HG02588 (cell line): ENCODE measurements at regions not wholly inside any gene's neighbourhood (a gene's known extent, or its start where the extent isn't known, plus 50 kb on each side); places are given as distances from the start of the nearest gene placed in this dataset.

Experiments used
- ATAC-seq: cut with Tn5 transposase; IDR thresholded peaks from one replicate; pipeline ENCODE4 v1.9.1; 2021; ENCODE audit warnings: mild to moderate bottlenecking, moderate library complexity; ENCODE audit not compliant: unreplicated experiment

DNA sequence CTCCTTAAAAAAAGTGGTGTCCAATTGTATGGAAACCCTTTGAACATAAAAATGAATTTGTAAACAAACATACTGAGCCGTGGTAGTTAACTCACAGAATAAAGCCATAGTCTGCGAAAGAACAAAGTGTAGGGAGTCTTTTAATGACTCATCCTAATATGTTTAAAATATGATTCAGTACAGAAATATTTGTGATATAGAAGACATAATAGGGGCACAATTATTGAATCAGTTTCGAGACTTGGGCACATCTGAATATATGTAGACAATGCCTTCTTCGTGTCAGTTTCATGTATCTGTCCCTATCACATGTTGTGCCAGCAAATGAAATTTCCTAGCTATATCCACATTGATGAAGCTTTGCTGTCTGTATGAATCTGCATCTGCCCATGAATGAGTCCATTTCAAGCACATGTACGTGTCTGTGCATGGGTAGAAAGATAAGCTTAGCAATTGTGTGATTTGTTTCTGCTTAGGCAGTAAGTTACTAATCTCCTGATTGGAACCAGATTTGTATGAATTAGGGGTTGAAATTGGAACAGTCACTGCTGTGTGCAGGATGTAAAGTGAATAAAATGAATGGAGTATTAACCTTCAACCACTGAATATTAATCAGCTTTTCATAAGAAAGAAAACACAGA, 112.5 kb upstream of the SOX9 start:
- ATAC-seq, result no peak

DNA sequence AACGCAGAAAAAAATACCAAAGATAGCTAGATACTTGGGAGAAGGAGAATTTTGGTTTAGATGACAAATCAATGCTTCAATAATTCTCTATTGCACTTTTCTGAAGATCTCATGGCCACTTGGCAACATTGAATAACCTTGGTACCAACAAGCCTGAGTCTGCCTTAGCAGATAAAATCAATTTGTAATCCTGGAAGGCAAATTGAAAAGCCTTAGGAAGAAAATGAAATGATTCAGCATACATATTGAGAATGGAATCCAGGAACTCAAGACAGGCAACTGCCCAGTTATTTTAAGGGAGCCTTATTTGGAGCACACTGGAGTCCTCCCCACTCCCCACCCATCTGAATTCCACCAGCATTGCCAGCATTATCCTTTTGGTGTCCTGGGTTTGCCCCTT, 109.3 kb upstream of the SOX9 start:
- ATAC-seq, result no peak

DNA sequence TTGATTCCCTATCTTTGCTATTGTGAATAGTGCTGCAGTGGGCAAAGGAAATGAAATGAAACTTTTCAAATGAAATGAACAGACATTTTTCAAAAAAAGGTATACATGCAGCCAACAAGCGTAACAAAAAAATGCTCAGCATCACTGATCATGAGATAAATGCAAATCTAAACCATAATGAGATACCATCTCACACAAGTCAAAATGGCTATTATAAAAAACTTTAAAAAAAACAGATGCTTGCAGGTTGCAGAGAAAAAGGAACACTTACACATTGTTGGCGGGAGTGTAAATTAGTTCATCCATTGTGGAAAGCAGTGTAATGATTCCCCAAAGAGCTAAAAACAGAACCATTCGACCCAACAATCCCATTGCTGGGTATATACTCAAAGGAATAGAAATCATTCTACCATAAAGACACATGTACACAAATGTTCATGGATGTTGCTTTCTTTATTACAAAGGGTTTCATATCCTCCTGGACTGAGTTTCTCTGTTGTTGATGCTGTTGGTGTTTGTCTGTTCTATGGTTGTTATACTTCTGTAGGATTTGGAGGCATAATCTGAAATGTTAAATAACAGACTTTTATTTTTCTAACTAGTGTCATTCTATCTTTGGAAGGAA, 99.3 kb upstream of the SOX9 start:
- peak; percentile 46 for ATAC-seq

DNA sequence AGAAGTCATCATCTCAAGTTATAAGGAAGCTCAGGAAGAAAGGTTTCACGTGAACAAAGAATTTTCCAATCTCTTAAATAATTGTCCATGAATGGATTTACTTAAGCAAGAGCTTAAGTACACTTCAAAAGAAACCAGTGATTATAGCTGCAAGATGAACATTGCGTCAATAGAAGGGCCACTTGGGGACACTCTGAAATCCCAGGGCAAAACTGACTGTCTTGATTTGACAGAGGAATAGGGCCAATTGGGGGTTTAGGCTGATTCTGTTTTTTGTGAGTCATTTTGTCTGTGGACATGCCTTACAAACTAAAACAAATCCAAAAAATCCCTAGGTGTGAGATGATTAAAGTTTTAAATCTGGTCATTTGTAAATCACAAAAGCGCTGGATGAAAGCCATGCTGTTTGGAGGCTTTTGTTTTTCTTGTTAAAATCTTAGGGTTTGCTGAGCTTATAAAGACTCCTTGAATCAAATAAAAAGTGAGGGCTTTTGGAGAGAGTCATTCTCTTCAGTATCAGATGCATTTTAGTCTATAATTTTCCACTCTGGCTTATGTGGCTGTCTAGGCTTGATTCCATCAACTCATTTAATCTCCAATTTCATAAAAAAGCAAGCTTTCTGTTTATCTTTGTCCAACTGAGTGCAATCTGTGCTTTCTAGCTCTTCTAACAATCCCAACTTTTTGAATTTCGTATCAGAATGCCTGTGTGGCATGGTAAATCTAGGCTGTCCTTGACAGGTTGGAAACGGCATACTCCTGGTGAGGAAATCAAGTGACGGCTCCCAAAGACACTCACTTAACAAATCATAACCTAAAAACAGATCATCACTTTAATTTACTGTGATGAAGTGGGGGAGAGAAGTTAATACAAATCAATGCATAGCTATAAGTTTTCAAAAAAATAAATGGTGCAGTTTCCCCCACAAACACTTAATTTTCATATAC, 98.2 kb upstream of the SOX9 start:
- no peak for ATAC-seq

DNA sequence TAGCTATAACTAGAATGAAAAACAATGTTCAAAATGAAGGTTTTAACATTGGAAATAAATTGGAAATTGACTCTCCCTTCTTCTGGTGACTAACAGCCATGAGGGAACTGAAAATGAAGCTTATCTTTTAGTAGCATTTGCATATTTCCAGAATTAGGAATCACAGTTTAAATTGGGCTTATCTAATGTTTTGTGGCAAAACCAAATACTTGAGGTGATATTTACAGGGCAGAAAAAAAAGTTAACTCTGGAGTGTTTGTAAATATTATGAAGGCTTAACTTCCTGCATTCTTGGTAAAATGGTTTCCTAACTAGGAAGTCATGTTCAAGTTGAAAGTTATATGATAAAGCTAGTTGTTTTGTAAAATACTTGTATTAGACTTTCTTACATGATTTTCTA, 96.4 kb upstream of the SOX9 start:
- ATAC-seq, result no peak

DNA sequence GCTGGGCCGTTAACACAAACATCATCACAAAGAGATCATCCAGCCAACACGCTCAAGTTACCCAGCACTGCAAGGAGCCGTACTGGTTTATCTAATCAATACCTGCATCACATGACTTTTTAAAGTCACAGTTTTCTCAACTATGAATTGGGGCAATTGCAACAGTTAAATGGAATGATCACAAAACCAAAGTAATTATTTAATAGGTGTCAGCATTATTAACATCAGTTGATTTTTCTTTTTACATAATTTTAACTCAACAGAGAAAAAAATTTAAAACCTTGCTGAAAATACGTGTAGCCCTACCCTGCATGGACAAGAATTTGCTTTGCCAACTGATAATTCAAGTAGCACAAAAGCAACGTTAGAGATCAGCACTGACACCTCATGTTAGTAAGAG, 95.7 kb upstream of the SOX9 start:
- ATAC-seq, result no peak

DNA sequence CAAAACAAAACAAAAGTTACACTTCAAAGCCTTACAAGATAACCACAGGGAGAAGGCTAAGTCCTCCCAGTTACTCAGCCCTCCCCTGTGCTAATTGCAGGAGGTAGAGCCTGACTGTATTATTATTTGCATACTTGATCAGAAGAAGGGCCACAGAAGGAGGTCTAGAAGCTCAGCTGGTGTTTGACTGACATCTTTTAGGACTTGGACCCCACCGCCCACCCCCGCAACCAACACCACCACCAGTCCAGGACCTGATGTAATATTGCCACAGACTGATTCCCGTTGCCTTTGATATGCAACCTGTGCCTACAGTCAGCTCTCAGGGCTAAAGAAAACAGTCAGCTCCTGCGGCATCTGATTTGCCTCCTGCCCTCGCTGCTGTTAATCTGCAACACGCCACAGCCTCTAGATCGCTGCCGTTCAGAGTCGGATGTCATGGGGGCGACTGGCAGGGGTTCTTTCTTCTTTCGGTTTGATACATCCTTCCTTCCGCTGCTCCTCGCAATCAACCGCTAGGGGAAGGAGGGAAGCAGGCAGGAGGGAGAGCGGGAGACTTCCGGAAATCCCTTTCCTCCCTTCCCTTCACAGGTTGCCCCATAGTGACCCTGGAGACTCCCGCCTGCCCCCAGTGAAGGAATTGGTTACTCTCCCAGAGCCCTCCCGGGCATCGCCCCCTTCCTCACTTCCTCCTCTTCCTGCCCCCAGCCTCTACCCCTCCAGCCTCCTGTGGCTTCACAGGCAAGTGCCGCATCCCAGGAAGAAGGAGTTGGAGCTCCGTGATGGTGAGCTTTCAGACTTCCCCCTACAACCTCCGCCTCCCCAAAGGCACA, 90.5 kb upstream of the SOX9 start:
- peak; percentile 75 for ATAC-seq

DNA sequence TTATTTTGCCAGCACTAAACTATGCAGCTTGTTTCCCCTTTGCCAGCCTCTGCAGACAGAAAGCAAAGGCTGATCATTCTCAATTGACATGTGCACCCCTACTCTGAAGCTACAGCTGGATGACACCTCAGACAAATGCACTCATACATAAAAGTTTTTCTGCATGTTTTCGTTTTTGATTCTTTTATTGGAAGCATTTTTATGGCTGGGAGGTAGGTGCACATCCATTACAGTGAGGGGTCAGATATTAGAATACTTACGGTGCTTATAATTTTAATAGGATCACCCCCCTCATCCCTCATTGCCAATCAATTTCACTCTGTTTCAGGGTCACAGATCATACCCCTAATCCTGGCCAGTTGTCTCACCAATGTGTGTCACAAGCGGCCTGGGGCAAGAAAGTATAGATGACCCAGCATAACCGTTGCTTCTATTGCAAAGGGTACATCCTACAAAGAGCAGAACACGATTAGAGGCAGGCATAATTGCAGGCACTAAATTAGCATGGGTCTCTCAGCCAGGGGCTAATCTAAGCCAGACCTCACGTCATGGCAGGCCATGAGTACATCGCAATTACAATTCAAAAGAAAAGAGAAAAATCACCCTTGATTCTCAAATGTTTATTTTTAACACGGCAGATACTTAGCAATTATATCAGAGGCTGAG, 89.5 kb upstream of the SOX9 start:
- ATAC-seq, result no peak

DNA sequence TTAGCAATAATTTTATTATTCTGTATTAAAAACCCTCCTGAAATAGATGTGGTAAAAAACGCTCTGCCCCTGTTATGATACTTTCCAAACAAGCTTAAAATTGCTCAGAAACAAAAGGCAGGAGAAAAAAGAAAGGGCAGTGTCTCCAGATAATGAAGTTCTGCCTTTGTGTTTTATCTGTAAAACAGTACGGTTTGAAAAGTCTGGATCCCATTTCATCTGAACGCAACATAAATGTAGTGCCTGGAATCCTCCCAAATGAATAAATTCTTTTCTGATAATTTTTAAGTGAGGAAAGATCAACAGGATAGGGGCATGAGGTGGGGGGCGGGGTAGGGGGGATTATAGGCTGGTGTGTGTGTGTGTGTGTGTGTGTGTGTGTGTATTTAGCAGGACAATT, 87.5 kb upstream of the SOX9 start:
- ATAC-seq, result no peak

DNA sequence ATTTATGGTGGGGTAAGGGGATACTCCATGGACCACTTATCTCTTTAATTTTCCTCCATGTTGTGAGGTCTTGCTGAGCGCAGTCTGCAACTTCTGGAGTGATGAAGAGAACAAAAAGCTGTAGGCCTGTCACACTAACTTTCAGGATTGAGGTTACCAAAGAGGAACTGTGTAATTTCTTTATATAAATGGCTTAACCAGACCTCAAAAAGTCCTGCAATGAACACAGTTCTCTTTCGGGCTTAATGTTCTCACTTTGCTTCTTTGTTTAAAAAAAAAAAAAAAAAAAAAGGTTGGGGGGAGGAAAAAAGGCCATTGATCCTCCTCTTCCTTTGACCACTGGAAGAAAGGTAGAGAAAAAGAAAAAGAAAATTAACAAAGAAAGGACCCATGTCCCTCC, 86.8 kb upstream of the SOX9 start:
- peak; percentile 38 for ATAC-seq

DNA sequence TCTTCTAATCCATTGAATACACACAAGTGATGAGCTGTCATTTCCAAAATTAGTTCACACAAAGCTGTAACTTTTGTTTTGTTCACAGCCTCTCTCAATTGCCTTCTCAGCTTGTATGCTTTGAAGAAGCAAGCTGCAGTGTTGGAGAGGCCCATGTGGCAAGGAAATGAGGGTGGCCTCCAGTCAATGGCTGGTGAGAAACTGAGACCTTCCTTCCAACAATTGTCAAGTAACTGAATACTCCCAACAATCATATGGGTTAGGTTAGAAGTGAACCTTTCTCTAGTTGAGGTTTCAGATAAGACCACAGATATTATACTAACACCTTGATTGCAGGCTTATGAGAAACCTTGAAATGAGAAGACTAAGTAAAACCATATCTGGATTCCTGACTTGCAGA, 82.4 kb upstream of the SOX9 start:
- ATAC-seq, result no peak

DNA sequence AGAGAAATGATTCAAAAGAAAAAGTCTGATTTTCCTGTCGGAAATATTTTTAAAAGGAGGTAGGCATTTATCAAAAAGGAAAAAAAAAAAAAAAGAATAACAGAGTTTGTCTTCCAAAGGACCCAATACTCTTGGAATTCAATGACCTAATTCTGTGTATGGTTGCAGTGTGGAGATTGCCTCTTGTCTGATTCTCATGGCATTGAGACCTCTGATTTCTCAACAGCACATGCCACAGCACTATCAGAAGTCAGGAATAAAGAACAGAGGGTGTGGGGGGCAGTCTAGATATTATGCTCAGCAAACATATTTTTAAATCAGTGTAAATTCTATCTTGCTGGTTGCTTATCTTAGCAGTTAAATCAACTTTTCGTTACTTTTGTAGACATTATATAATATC, 81.3 kb upstream of the SOX9 start:
- no peak for ATAC-seq

DNA sequence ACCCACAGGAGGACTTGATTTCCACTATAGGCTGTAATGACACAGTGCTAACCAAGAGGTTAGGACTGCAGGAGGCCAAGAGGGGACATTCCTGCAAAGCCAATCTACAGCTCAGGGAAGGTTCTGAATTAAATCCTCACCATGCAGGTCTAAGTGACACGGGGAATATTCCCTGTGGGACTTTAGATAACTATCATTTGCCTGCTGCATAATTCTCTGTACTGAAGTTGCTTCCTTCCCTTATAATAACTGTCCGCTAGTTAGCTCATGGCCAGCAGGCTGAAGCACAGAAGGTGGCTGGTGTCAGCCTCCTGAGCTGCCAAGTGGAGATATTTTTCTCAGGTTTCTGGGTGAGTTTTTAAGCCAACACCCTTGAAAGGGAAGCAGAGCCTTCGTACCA, 74.6 kb upstream of the SOX9 start:
- ATAC-seq, result no peak

DNA sequence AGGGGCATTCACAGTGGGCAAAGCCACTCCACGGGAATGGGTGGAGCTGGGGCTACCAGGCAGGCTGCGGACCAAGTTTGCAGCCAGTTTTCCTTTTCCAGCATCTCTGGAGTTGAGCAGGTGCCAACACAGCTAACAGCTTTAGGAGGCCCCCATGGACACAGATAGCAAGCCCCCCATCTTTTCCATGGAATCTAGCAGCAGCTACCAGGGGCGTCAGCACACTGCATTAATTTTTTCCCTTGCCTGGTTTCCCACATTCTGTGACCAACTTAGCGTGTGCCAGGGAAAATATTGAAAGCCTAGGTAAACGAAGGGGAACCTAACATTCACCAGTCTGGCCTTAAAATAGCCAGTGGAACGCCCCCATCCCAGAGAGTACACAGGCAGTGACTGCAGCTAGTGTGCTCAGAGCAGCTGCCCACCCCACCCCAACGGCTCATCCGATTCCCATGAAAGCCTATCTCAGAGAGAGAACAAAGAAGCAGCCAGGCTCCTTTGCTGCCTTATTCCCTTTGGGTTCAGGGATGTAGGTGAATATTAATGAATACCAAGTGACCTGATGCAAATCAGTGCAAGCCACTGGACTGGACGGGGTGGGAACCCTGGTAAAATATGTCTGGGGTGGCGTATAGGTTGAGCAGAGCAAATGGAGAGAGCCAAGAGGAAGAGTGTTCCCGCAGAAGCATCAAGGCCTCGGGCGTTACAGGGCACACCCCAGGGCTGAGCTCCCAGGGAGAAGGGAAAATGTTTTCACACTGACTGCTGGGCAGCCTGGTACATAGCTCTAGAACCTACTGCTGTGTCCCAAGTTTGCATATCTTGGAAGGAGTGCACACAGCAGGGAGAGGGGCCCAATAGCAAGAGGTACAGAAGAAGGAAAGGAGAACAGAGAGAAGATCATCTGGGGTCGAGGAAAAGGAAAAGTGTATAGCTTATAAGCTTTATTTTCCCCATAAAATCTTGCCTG, 73.9 kb upstream of the SOX9 start:
- no peak for ATAC-seq

DNA sequence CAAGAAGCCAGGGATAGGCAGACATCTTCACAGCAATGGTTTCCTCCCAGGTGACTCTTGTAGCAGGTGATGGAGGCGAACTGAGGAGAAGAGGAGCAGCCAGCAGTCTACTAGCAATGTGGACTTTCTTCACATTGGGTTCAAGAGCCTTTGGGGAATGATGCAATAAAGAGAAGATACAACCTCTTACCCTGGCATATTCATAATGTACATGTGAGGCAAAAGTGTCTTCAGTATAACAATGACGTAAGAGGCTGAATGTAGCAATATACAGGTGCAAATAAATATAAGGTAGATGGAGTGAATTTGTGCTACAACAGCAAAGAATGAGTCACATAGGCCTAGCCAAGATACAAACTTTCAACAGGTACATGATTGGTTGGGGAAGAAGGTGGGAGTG, 70.9 kb upstream of the SOX9 start:
- no peak for ATAC-seq

DNA sequence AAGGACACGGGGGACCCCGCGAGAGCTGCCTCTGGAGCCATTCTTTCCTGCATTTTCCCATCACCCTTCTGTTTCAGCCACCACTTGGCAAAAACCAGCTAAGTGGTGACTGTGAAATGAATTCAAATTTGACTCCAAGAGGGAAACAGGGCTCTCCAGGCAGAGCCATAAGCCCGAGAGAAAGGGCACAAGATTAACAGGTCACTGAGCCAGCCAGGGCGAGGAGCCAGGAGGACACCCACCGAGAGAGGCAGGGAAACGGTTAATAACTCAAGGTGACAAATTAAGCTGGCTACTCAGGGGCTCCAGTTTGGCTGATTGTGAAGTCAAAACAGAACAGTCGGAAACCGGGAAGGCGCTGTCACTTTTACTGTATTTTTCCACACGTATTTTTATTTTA, 67.8 kb upstream of the SOX9 start:
- no peak for ATAC-seq

DNA sequence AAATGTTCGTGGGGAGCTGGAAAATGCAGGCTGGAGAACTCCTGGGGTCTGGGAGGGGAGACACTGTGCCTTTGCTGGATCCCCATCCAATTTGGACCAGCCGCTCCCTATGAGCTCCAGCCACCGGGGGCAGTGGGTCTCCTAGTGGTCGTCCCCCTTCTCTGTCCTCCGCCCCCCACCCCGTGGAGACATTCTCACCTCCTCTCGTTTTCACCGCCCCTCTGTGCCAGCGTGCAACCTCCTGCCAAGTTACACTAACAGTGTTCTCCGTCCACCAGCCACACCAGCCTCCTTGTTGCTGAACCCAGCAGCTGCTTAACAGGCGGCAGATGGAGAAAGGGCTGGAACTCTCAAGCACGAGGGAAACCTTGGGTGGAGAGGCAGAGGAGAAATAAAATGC, 67.4 kb upstream of the SOX9 start:
- ATAC-seq, result no peak

DNA sequence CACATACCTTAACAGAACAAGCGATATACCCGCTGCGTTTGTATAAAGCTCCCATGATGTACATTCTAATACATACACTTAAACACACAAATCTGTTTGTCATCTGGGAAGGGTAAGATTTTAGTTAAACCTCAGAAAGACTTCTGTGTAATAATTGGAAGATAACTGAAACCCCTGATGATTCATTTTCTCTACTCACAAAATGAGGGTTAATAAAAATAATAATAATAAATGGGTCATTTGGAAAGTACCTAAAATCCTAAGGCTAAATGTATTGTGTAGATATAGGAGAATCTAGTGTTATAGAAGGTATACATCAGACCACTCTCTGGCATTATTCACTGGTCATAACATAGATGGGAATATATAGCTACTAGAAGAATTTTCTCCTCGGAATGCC, 64.7 kb upstream of the SOX9 start:
- ATAC-seq, result no peak

DNA sequence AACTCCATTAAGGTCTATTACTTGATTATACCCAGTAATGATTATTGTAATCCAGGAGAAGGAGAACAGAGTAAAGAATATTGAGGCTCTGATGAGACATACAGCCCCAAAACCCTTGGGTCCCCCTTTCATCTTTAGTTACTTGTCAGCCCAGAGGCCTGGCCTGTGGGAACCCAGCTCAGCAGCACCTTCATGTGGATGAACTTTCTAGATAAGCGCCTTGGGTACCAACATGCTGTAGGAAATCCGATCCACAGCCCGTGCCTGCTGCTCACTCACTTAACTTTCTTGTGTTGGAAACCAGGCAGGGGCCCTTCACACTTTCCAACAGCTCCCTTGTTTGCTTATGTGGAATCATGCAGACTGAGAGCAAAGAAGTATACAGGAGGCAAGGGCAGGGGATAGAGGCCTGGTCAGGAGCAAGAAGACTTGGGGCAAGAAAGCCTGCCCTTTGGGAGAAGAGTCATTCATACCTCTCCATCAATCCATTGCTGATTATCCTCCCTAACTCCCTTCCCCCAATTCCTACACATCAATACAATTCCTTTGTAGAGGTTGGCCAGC, 64.0 kb upstream of the SOX9 start:
- no peak for ATAC-seq
